NCI-H774 (cell line): ENCODE measurements at regions not wholly inside any gene's neighbourhood (a gene's known extent, or its start where the extent isn't known, plus 50 kb on each side); places are given as distances from the start of the nearest gene placed in this dataset.
A peak's percentile ranks its signal among the peaks of the same experiment; 100 is the strongest.
"Not testable (repeated sequence)": the region's sequence is repeated elsewhere in the genome, so short reads cannot be mapped to it uniquely, and the experiment has no call there.

Experiments used
- DNase-seq: peaks from one replicate; lab custom pipeline; 2025; lab: John Stamatoyannopoulos, UW

- no peak for DNase-seq
Measured at GRCh38 chr4:156173937-156174336, 220.3 kb upstream of the CTSO start.

- DNase-seq = no peak
Measured at GRCh38 chr4:156173486-156173885, 219.8 kb upstream of the CTSO start.

- no peak for DNase-seq
Measured at GRCh38 chr4:156169861-156170260, 216.2 kb upstream of the CTSO start.

- DNase-seq = no peak
Measured at GRCh38 chr4:156169011-156169410, 215.3 kb upstream of the CTSO start.

GRCh38 chr4:156168288-156168687 is 214.6 kb upstream of the CTSO start:
- no peak for DNase-seq

GRCh38 chr4:156158747-156159146 is 205.1 kb upstream of the CTSO start:
- no peak for DNase-seq

- no peak for DNase-seq
Measured at GRCh38 chr4:156154978-156155377, 201.3 kb upstream of the CTSO start.

GRCh38 chr4:156146571-156146970 is 192.9 kb upstream of the CTSO start:
- DNase-seq = no peak

- DNase-seq = no peak
Measured at GRCh38 chr4:156144961-156145360, 191.3 kb upstream of the CTSO start.

- no peak for DNase-seq
Measured at GRCh38 chr4:156138781-156139280, 185.2 kb upstream of the CTSO start.

GRCh38 chr4:156137679-156138473 is 184.2 kb upstream of the CTSO start:
- peak; percentile 51 for DNase-seq

- no peak for DNase-seq
Measured at GRCh38 chr4:156132196-156132595, 178.5 kb upstream of the CTSO start.

GRCh38 chr4:156128616-156129015 is 174.9 kb upstream of the CTSO start:
- DNase-seq = no peak

- DNase-seq = no peak
Measured at GRCh38 chr4:156118507-156119220, 165.0 kb upstream of the CTSO start.

GRCh38 chr4:156117743-156118142 is 164.1 kb upstream of the CTSO start:
- DNase-seq = no peak

GRCh38 chr4:156116991-156117390 is 163.3 kb upstream of the CTSO start:
- DNase-seq = no peak

- peak; percentile 6 for DNase-seq
Measured at GRCh38 chr4:156113138-156113765, 159.6 kb upstream of the CTSO start.

GRCh38 chr4:156111686-156112085 is 158.0 kb upstream of the CTSO start:
- no peak for DNase-seq

- no peak for DNase-seq
Measured at GRCh38 chr4:156109943-156110900, 156.6 kb upstream of the CTSO start.

- DNase-seq = not testable (repeated sequence)
Measured at GRCh38 chr4:156109087-156109486, 155.4 kb upstream of the CTSO start.

- no peak for DNase-seq
Measured at GRCh38 chr4:156103311-156103710, 149.6 kb upstream of the CTSO start.

GRCh38 chr4:156102411-156102810 is 148.7 kb upstream of the CTSO start:
- no peak for DNase-seq
